Cerebellar cortex (tissue), 1 donor: ENCODE measurements at regions not wholly inside any gene's neighbourhood (a gene's known extent, or its start where the extent isn't known, plus 50 kb on each side); places are given as distances from the start of the nearest gene placed in this dataset.
A peak's percentile ranks its signal among the peaks of the same experiment; 100 is the strongest.

Experiments
- DNase-seq: peaks from one replicate; pipeline ENCODE4 v3.0.0-alpha.2; 2015; ENCODE audit warnings: low spot score

GRCh38 chr17:71966459-71967313 is 154.1 kb upstream of the SOX9 start:
- DNase-seq: no peak

- DNase-seq: no peak
Observed at GRCh38 chr17:71969500-71969899, 151.3 kb upstream of the SOX9 start.

GRCh38 chr17:71970312-71970711 is 150.5 kb upstream of the SOX9 start:
- DNase-seq: no peak

- DNase-seq: no peak
Observed at GRCh38 chr17:71974051-71974450, 146.8 kb upstream of the SOX9 start.

GRCh38 chr17:71975331-71975801 is 145.5 kb upstream of the SOX9 start:
- DNase-seq: peak; percentile 11

GRCh38 chr17:71976011-71976649 is 144.7 kb upstream of the SOX9 start:
- DNase-seq: peak; percentile 30

- no peak for DNase-seq
Observed at GRCh38 chr17:71978435-71978834, 142.4 kb upstream of the SOX9 start.

GRCh38 chr17:71980171-71980570 is 140.6 kb upstream of the SOX9 start:
- DNase-seq: no peak

- DNase-seq: no peak
Observed at GRCh38 chr17:71983828-71984227, 137.0 kb upstream of the SOX9 start.

GRCh38 chr17:71985111-71986039 is 135.4 kb upstream of the SOX9 start:
- no peak for DNase-seq

GRCh38 chr17:71986886-71987285 is 133.9 kb upstream of the SOX9 start:
- no peak for DNase-seq

GRCh38 chr17:71987634-71988033 is 133.2 kb upstream of the SOX9 start:
- no peak for DNase-seq

GRCh38 chr17:71989117-71989516 is 131.7 kb upstream of the SOX9 start:
- DNase-seq: no peak

GRCh38 chr17:71993363-71993762 is 127.5 kb upstream of the SOX9 start:
- no peak for DNase-seq

- no peak for DNase-seq
Observed at GRCh38 chr17:71995590-71995989, 125.2 kb upstream of the SOX9 start.

GRCh38 chr17:72004011-72004427 is 116.8 kb upstream of the SOX9 start:
- DNase-seq: no peak

GRCh38 chr17:72004611-72005331 is 116.0 kb upstream of the SOX9 start:
- no peak for DNase-seq

- DNase-seq: no peak
Observed at GRCh38 chr17:72005332-72006163, 115.3 kb upstream of the SOX9 start.

- no peak for DNase-seq
Observed at GRCh38 chr17:72008236-72008876, 112.5 kb upstream of the SOX9 start.

GRCh38 chr17:72011561-72011960 is 109.3 kb upstream of the SOX9 start:
- no peak for DNase-seq
